ENCODE measurements at regions not wholly inside any gene's neighbourhood (a gene's known extent, or its start where the extent isn't known, plus 50 kb on each side); places are given as distances from the start of the nearest gene placed in this dataset.

- H3K4me3 ChIP-seq (ENCODE audit: low read depth, low read length): no peak overlapping the region
- no peaks in the 10 kb centered on the region for H3K27me3 ChIP-seq (ENCODE audit: control insufficient read depth, insufficient read depth, low read length)
- no peaks in the 10 kb centered on the region for H3K36me3 ChIP-seq (ENCODE audit: control insufficient read depth, insufficient read depth, low read length)
- no peak for DNase-seq (ENCODE audit: low read depth)
- TF ChIP-seq CTCF (IDR thresholded peaks at IDR 0.05; ENCODE audit: insufficient read depth, low read depth, low read length): no peak
- ChIA-PET POLR2A (no interaction called here), CTCF (interaction anchor here (0.6 to 1.9 kb wide), 2 partner anchors 11 to 1224 kb away, joined by 3 to 6 read pairs; no protein-coding TSS in a partner anchor)
Observed at GRCh38 chr14:53356361-53357150, 203.4 kb upstream of the DDHD1 start.

DNA sequence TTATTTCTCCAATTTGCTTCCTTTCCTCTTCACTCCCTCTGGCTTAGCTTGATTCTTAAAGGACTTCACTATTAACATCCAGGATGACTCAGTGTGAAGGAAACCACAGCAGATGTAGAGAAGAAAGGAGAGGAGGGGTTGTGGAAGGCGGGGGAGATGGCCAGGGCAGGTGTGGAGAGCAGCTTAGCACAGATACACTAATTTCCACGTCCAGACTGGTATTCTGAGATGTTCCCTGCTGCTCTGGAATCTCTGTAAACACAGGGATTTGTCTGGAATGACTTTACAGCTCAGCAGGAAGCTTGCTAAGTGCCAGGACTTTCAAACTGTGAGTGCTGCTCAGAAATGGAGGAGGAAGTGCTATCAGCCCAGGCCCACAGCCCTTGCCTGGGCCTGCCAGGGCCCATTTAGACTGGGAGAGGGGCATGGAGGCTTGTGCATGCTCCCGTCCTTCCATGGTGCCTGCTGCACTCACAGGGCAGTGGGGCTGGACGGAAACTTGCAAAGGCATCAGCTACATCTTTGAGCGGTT lies 202.5 kb upstream of the DDHD1 start:
- CTCF ChIA-PET: interaction anchor here (0.7 to 1.9 kb wide), 4 partner anchors 12 to 112 kb away, joined by 3 to 7 read pairs (median 4); no protein-coding TSS in a partner anchor
- POLR2A ChIA-PET: interaction anchor here (0.5 kb wide), 1 partner anchor 930 kb away, joined by 4 read pairs; no protein-coding TSS in a partner anchor
- DNase-seq (ENCODE audit: low read depth): peak; percentile 29
- Histone ChIP-seq H3K4me3 (ENCODE audit: low read depth, low read length) (no peak overlapping the region), H3K36me3 (ENCODE audit: control insufficient read depth, insufficient read depth, low read length) (no peaks in the 10 kb centered on the region), H3K27me3 (ENCODE audit: control insufficient read depth, insufficient read depth, low read length) (no peaks in the 10 kb centered on the region)
- no peak for TF ChIP-seq CTCF (IDR thresholded peaks at IDR 0.05; ENCODE audit: insufficient read depth, low read depth, low read length)

DNA sequence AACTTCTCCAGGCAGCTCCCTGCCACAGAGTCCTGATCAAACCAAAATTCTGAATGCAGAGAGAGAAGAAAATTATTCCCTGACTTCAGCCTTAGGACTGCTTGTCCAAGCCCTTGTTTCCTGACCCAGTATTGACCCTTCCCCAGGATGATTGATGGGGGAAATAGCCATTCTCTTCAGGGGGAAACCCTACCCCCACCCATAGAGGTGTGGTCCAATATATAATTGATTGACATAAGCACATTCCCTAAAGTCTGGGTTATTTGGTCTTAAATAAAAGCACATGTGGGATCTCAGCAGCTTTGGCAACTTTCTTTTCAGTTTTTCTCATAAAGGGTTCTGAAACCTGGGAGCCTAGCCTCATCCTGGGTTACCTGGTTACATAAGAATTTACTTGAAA lies 201.2 kb upstream of the DDHD1 start:
- no peak for DNase-seq (ENCODE audit: low read depth)
- Histone ChIP-seq H3K36me3 (ENCODE audit: control insufficient read depth, insufficient read depth, low read length) (no peaks in the 10 kb centered on the region), H3K27me3 (ENCODE audit: control insufficient read depth, insufficient read depth, low read length) (no peaks in the 10 kb centered on the region), H3K4me3 (ENCODE audit: low read depth, low read length) (no peak overlapping the region)
- no peak for TF ChIP-seq CTCF (IDR thresholded peaks at IDR 0.05; ENCODE audit: insufficient read depth, low read depth, low read length)
- ChIA-PET CTCF (interaction anchor here (1.2 to 1.5 kb wide), 3 partner anchors 10 to 29 kb away, joined by 3 to 4 read pairs (median 3); no protein-coding TSS in a partner anchor), POLR2A (no interaction called here)

GRCh38 chr14:53350866-53351265 lies 197.7 kb upstream of the DDHD1 start:
- DNase-seq (ENCODE audit: low read depth): no peak
- H3K36me3 ChIP-seq (ENCODE audit: control insufficient read depth, insufficient read depth, low read length): no peaks in the 10 kb centered on the region
- no peaks in the 10 kb centered on the region for H3K27me3 ChIP-seq (ENCODE audit: control insufficient read depth, insufficient read depth, low read length)
- no peak overlapping the region for H3K4me3 ChIP-seq (ENCODE audit: low read depth, low read length)
- no peak for TF ChIP-seq CTCF (IDR thresholded peaks at IDR 0.05; ENCODE audit: insufficient read depth, low read depth, low read length)
- ChIA-PET POLR2A (no interaction called here), CTCF (no interaction called here)

- DNase-seq (ENCODE audit: low read depth): no peak
- Histone ChIP-seq H3K4me3 (ENCODE audit: low read depth, low read length) (no peak overlapping the region), H3K27me3 (ENCODE audit: control insufficient read depth, insufficient read depth, low read length) (no peaks in the 10 kb centered on the region), H3K36me3 (ENCODE audit: control insufficient read depth, insufficient read depth, low read length) (no peaks in the 10 kb centered on the region)
- ChIA-PET CTCF (no interaction called here), POLR2A (no interaction called here)
- TF ChIP-seq CTCF (IDR thresholded peaks at IDR 0.05; ENCODE audit: insufficient read depth, low read depth, low read length): no peak
Observed at GRCh38 chr14:53350429-53350828, 197.3 kb upstream of the DDHD1 start.

Measured in BJ (cell line).